ENCODE measurements at regions not wholly inside any gene's neighbourhood (a gene's known extent, or its start where the extent isn't known, plus 50 kb on each side); places are given as distances from the start of the nearest gene placed in this dataset.

- TF ChIP-seq ZZZ3 (IDR thresholded peaks at IDR 0.05; ENCODE audit: control insufficient read depth, insufficient read length, low read depth) = no peak
- no peak for FAIRE-seq
- WGBS (ENCODE audit: insufficient coverage, insufficient replicate concordance, low lambda C conversion rate, missing lambda C conversion rate) = 45% methylated on average over 2 of the region's 2 CpGs
- H4K20me1 ChIP-seq (ENCODE audit: control insufficient read depth, insufficient read depth) = no peaks in the 10 kb centered on the region
- no TSS peak for BruUV-seq (replicated peaks)
- no peak for DNase-seq (ENCODE audit: low read depth, low spot score)
- H3K4me2 ChIP-seq (ENCODE audit: control insufficient read depth, insufficient read depth) = no peak overlapping the region
- H3K4me1 ChIP-seq (ENCODE audit: control insufficient read depth, insufficient read depth, low read length) = no peaks in the 10 kb centered on the region
- ChIA-PET RAD21 (ENCODE audit: unreplicated experiment) (no interaction called here), CTCF (no interaction called here), POLR2A (no interaction called here), SMC1A (ENCODE audit: uncharacterized antibody, unreplicated experiment) (no interaction called here)
- intact Hi-C loops (cut with micrococcal nuclease; ENCODE audit: unreplicated experiment) = no loop called here
- H3K4me3 ChIP-seq = no peak overlapping the region
- no peaks in the 10 kb centered on the region for H3K36me3 ChIP-seq (ENCODE audit: control insufficient read depth in 2 of 2, insufficient read depth in 2 of 2, low read length in 1 of 2)
- H3K79me2 ChIP-seq (ENCODE audit: control insufficient read depth, insufficient read depth, low read length) = no peaks in the 10 kb centered on the region
- in situ Hi-C loops (cut with MboI) = no loop called here
- H3K27ac ChIP-seq (ENCODE audit: control insufficient read depth, insufficient read depth) = no peak overlapping the region
- no peaks in the 10 kb centered on the region for H3K9me3 ChIP-seq (replicated peaks; ENCODE audit: control insufficient read depth, insufficient read depth, low read length)
- ATAC-seq = no peak
- H3K27me3 ChIP-seq (replicated peaks in 1 of 2; ENCODE audit: control insufficient read depth in 2 of 2, insufficient read depth in 2 of 2, low read length in 1 of 2) = no peaks in the 10 kb centered on the region
- no peak overlapping the region for H3K9ac ChIP-seq (ENCODE audit: control insufficient read depth, insufficient read depth, low read length)
- H2AFZ ChIP-seq (ENCODE audit: control insufficient read depth, low read depth, low read length) = no peak overlapping the region
Measured at GRCh38 chr20:21456207-21456606, 57.7 kb downstream of the NKX2-2 start.

- Histone ChIP-seq H4K20me1 (ENCODE audit: control insufficient read depth, insufficient read depth) (no peaks in the 10 kb centered on the region), H3K4me1 (ENCODE audit: control insufficient read depth, insufficient read depth, low read length) (no peaks in the 10 kb centered on the region), H3K36me3 (ENCODE audit: control insufficient read depth in 2 of 2, insufficient read depth in 2 of 2, low read length in 1 of 2) (no peaks in the 10 kb centered on the region), H3K27me3 (replicated peaks in 1 of 2; ENCODE audit: control insufficient read depth in 2 of 2, insufficient read depth in 2 of 2, low read length in 1 of 2) (no peaks in the 10 kb centered on the region), H3K4me3 (no peak overlapping the region), H2AFZ (ENCODE audit: control insufficient read depth, low read depth, low read length) (no peak overlapping the region), H3K4me2 (ENCODE audit: control insufficient read depth, insufficient read depth) (no peak overlapping the region), H3K9me3 (replicated peaks; ENCODE audit: control insufficient read depth, insufficient read depth, low read length) (no peaks in the 10 kb centered on the region), H3K9ac (ENCODE audit: control insufficient read depth, insufficient read depth, low read length) (no peak overlapping the region), H3K27ac (ENCODE audit: control insufficient read depth, insufficient read depth) (no peak overlapping the region), H3K79me2 (ENCODE audit: control insufficient read depth, insufficient read depth, low read length) (no peaks in the 10 kb centered on the region)
- intact Hi-C loops (cut with micrococcal nuclease; ENCODE audit: unreplicated experiment) (no loop called here), in situ Hi-C loops (cut with MboI) (no loop called here)
- ChIA-PET RAD21 (ENCODE audit: unreplicated experiment) (no interaction called here), SMC1A (ENCODE audit: uncharacterized antibody, unreplicated experiment) (no interaction called here), POLR2A (no interaction called here), CTCF (interaction anchor here (0.7 to 1.4 kb wide), 3 partner anchors 20 to 219 kb away, joined by 3 to 5 read pairs (median 4); no protein-coding TSS in a partner anchor)
- DNase-seq (ENCODE audit: low read depth, low spot score) = no peak
- TF ChIP-seq SMC3 (IDR thresholded peaks at IDR 0.05; ENCODE audit: borderline replicate concordance, low read length) = no peak
- no peak for TF ChIP-seq MTA3 (IDR thresholded peaks at IDR 0.05; ENCODE audit: borderline replicate concordance, low read length)
- TF ChIP-seq STAT1 (conservative IDR thresholded peaks at IDR 0.05) = no peak
- no peak for TF ChIP-seq E2F8 (IDR thresholded peaks at IDR 0.05; ENCODE audit: low read depth, partially characterized antibody)
- TF ChIP-seq EP300 (IDR thresholded peaks at IDR 0.05; ENCODE audit: borderline replicate concordance in 1 of 2, control insufficient read depth in 1 of 2, low read depth in 2 of 2, low read length in 2 of 2) = no peak
- no peak for TF ChIP-seq SPI1 (IDR thresholded peaks at IDR 0.05; ENCODE audit: borderline replicate concordance, insufficient read depth, low read depth, low read length)
- TF ChIP-seq MAX (IDR thresholded peaks at IDR 0.05; ENCODE audit: low read depth, low read length) = no peak
- no peak for TF ChIP-seq POLR2AphosphoS2 (IDR thresholded peaks at IDR 0.05; ENCODE audit: low read depth, low read length)
- TF ChIP-seq JUNB (IDR thresholded peaks at IDR 0.05) = no peak
- no peak for TF ChIP-seq POLR2AphosphoS5 (IDR thresholded peaks at IDR 0.05; ENCODE audit: low read length)
- TF ChIP-seq TBL1XR1 (IDR thresholded peaks at IDR 0.05; ENCODE audit: low read depth, low read length) = no peak
- no peak for TF ChIP-seq USF1 (IDR thresholded peaks at IDR 0.05; ENCODE audit: borderline replicate concordance, extremely low read length, insufficient read depth, low read depth, low read length)
- 37% methylated on average over 3 of the region's 4 CpGs for WGBS (ENCODE audit: insufficient coverage, insufficient replicate concordance, low lambda C conversion rate, missing lambda C conversion rate)
- no peak for FAIRE-seq
- BruUV-seq (replicated peaks) = no TSS peak
- no peak for ATAC-seq
Measured at GRCh38 chr20:21453690-21454089, 56.4 kb upstream of the NKX2-4 start.
